GM10266 (cell line): ENCODE measurements at regions not wholly inside any gene's neighbourhood (a gene's known extent, or its start where the extent isn't known, plus 50 kb on each side); places are given as distances from the start of the nearest gene placed in this dataset.

ENCODE experiments used
- DNase-seq: peaks from one replicate; pipeline ENCODE4 v3.0.0; 2012; ENCODE audit errors: extremely low spot score
- CTCF ChIP-seq: IDR thresholded peaks from 2 replicates; pipeline ENCODE4 v1.5.1; 2012; ENCODE audit warnings: mild to moderate bottlenecking, low read depth; ENCODE audit not compliant: control insufficient read depth, insufficient read depth; ENCODE audit errors: missing control alignments

- no peak for DNase-seq
- no peak for TF ChIP-seq CTCF
These were observed 153.6 kb downstream of the VEGFA start for GRCh38 chr6:43923376-43924221.

- no peak for DNase-seq
- no peak for TF ChIP-seq CTCF
These were observed 152.7 kb downstream of the VEGFA start for GRCh38 chr6:43922426-43923375.

GRCh38 chr6:43921548-43922425 is 151.8 kb downstream of the VEGFA start:
- DNase-seq = no peak
- no peak for TF ChIP-seq CTCF

GRCh38 chr6:43921039-43921438 is 151.0 kb downstream of the VEGFA start:
- no peak for DNase-seq
- TF ChIP-seq CTCF = no peak

GRCh38 chr6:43919774-43920173 is 149.8 kb downstream of the VEGFA start:
- DNase-seq = no peak
- no peak for TF ChIP-seq CTCF

- no peak for TF ChIP-seq CTCF
- no peak for DNase-seq
These were observed 147.9 kb downstream of the VEGFA start for GRCh38 chr6:43917878-43918382.
